GM12878 (cell line): ENCODE measurements at regions not wholly inside any gene's neighbourhood (a gene's known extent, or its start where the extent isn't known, plus 50 kb on each side); places are given as distances from the start of the nearest gene placed in this dataset.
"Not testable (repeated sequence)": the region's sequence is repeated elsewhere in the genome, so short reads cannot be mapped to it uniquely, and the experiment has no call there.

Source experiments
- ATAC-seq: fragments of 200-7000 bp; cut with Tn5 transposase; 3 replicates; pipeline ENCODE4 v1.9.1; 2020; ENCODE audit warnings: mild to moderate bottlenecking, moderate library complexity
- BruUV-seq: library from RNA; stranded (reverse); fragments of 400-500 nt; replicated peaks from 2 replicates; lab custom pipeline; 2021; lab: Mats Ljungman, UMichigan
- CTCF ChIA-PET: fragments of 300-600 bp; sonication (Branson Sonifier 250); formaldehyde crosslinking; extraction: SDS; loops from one replicate; lab custom pipeline; 2021; ENCODE audit warnings: inconsistent platforms; lab: Yijun Ruan, JAX
- POLR2A ChIA-PET: fragments of 350-600 bp; formaldehyde crosslinking; extraction: SDS; loops from one replicate; lab custom pipeline; 2021; ENCODE audit warnings: inconsistent platforms; lab: Charles Lee
- RAD21 ChIA-PET: fragments of 300-600 bp; sonication (Branson Sonifier 250); formaldehyde crosslinking; loops from one replicate; lab custom pipeline; 2023; ENCODE audit warnings: antibody characterized with exemption; ENCODE audit not compliant: unreplicated experiment; lab: Charles Lee
- SMC1A ChIA-PET: fragments of 300-600 bp; sonication (Branson Sonifier 250); formaldehyde crosslinking; loops from one replicate; lab custom pipeline; 2023; ENCODE audit not compliant: unreplicated experiment, uncharacterized antibody; lab: Charles Lee
- DNase-seq: peaks from one replicate; pipeline ENCODE4 v3.0.0-alpha.2; 2011; ENCODE audit warnings: low read depth, low spot score
- FAIRE-seq: peaks from 3 replicates; lab custom pipeline; 2011; peaks lifted over from hg19 to GRCh38; lab: Jason Lieb, UNC
- H2AFZ ChIP-seq: 2 replicates; pipeline ENCODE4 v1.6.0; 2011; ENCODE audit warnings: low read depth, low read length, control low read depth; ENCODE audit not compliant: control insufficient read depth
- H3K27ac ChIP-seq: 2 replicates; pipeline ENCODE4 v1.5.1; 2011; ENCODE audit warnings: control low read depth; ENCODE audit not compliant: control insufficient read depth, insufficient read depth
- H3K27me3 ChIP-seq, 2 experiments: replicated peaks in 1 of 2; 2 replicates each; pipeline versions ENCODE4 v1.6.0 to v1.6.1; 2011; ENCODE audit warnings: low read length in 1 of 2; ENCODE audit not compliant: control insufficient read depth in 2 of 2, insufficient read depth in 2 of 2
- H3K36me3 ChIP-seq, 2 experiments: 2 replicates each; pipeline ENCODE4 v1.5.1; 2011; ENCODE audit warnings: low read length in 1 of 2; ENCODE audit not compliant: control insufficient read depth in 2 of 2, insufficient read depth in 2 of 2
- H3K4me1 ChIP-seq: 2 replicates; pipeline ENCODE4 v1.6.1; 2011; ENCODE audit warnings: mild to moderate bottlenecking, low read length, moderate library complexity, mixed read lengths; ENCODE audit not compliant: control insufficient read depth, insufficient read depth
- H3K4me2 ChIP-seq: 2 replicates; pipeline ENCODE4 v1.6.0; 2011; ENCODE audit warnings: control low read depth; ENCODE audit not compliant: control insufficient read depth, insufficient read depth
- H3K4me3 ChIP-seq: fragments of 200-600 bp; sonication (generic); 2 replicates; pipeline ENCODE4 v1.5.1; 2016
- H3K79me2 ChIP-seq: 2 replicates; pipeline ENCODE4 v1.6.0; 2011; ENCODE audit warnings: low read length; ENCODE audit not compliant: control insufficient read depth, insufficient read depth
- H3K9ac ChIP-seq: 2 replicates; pipeline ENCODE4 v1.8.0; 2011; ENCODE audit warnings: low read length, control low read depth, mixed read lengths; ENCODE audit not compliant: control insufficient read depth, insufficient read depth
- H3K9me3 ChIP-seq: replicated peaks from 3 replicates; pipeline ENCODE4 v1.5.1; 2011; ENCODE audit warnings: mild to moderate bottlenecking, low read length; ENCODE audit not compliant: control insufficient read depth, insufficient read depth
- H4K20me1 ChIP-seq: 2 replicates; pipeline ENCODE4 v1.6.0; 2011; ENCODE audit not compliant: control insufficient read depth, insufficient read depth
- BCL3 ChIP-seq: IDR thresholded peaks from 2 replicates; pipeline ENCODE4 v1.6.1; 2011; ENCODE audit warnings: borderline replicate concordance, low read depth, mild to moderate bottlenecking, moderate library complexity, low read length; ENCODE audit not compliant: insufficient read depth, poor library complexity, severe bottlenecking
- BRCA1 ChIP-seq: IDR thresholded peaks from 2 replicates; pipeline ENCODE4 v1.6.1; 2011; ENCODE audit warnings: low read depth, low read length, improper control_type of control experiment
- FOXK2 ChIP-seq: fragments of 450-650 bp; IDR thresholded peaks from 2 replicates; pipeline ENCODE4 v1.6.1; 2017; ENCODE audit warnings: mild to moderate bottlenecking, moderate library complexity
- IRF5 ChIP-seq: fragments of 450-650 bp; IDR thresholded peaks from 2 replicates; pipeline ENCODE4 v1.6.1; 2017; ENCODE audit warnings: borderline replicate concordance
- KAT2A ChIP-seq: conservative IDR thresholded peaks from 2 replicates; pipeline ENCODE4 v1.6.1; 2011; ENCODE audit warnings: low read depth, low read length; ENCODE audit not compliant: control insufficient read depth
- MXI1 ChIP-seq: fragments of 150-350 bp; IDR thresholded peaks from 2 replicates; pipeline ENCODE4 v1.6.1; 2011; ENCODE audit warnings: low read depth, mild to moderate bottlenecking, inconsistent platforms, low read length, improper control_type of control experiment
- RELA ChIP-seq: fragments of 450-650 bp; IDR thresholded peaks from 2 replicates; pipeline ENCODE4 v1.8.0; 2014; ENCODE audit warnings: borderline replicate concordance; ENCODE audit not compliant: partially characterized antibody
- SMARCA5 ChIP-seq: fragments of 450-650 bp; IDR thresholded peaks from 2 replicates; pipeline ENCODE4 v1.6.1; 2017; ENCODE audit warnings: mild to moderate bottlenecking
- USF1 ChIP-seq: IDR thresholded peaks from 2 replicates; pipeline ENCODE4 v1.6.1; 2011; ENCODE audit warnings: borderline replicate concordance, low read depth, mild to moderate bottlenecking, moderate library complexity, mixed read lengths, low read length; ENCODE audit not compliant: insufficient read depth; ENCODE audit errors: extremely low read length
- ZNF274 ChIP-seq: IDR thresholded peaks from one replicate; pipeline ENCODE4 v1.8.0; 2011; ENCODE audit not compliant: insufficient read length, insufficient read depth
- WGBS: methylation state at CpG from one replicate; pipeline ENCODE4 v1.1.6; 2016; ENCODE audit warnings: low lambda C conversion rate; ENCODE audit not compliant: insufficient replicate concordance, insufficient coverage; ENCODE audit errors: missing lambda C conversion rate; 5-methylcytosine and 5-hydroxymethylcytosine counted together
- in situ Hi-C: fragments of 300-500 bp; cut with MboI; formaldehyde crosslinking; loops from 9 replicates; pipeline ENCODE4 v1.14.3; 2018; ENCODE audit warnings: mixed read lengths
- intact Hi-C: fragments of 100-400 bp; cut with micrococcal nuclease; formaldehyde crosslinking; loops from one replicate; pipeline ENCODE4 v1.14.2; 2022; ENCODE audit not compliant: unreplicated experiment

GRCh38 chr1:203996126-203996525 is 76.8 kb upstream of the SOX13 start:
- no peaks in the 10 kb centered on the region for H3K27me3 ChIP-seq
- in situ Hi-C loops, result no loop called here
- no peak overlapping the region for H3K4me3 ChIP-seq
- no peak overlapping the region for H3K27ac ChIP-seq
- BruUV-seq, result no TSS peak
- no peak overlapping the region for H2AFZ ChIP-seq
- H3K79me2 ChIP-seq, result no peaks in the 10 kb centered on the region
- H3K9me3 ChIP-seq, result no peaks in the 10 kb centered on the region
- H3K36me3 ChIP-seq, result no peaks in the 10 kb centered on the region
- POLR2A ChIA-PET, result no interaction called here
- H4K20me1 ChIP-seq, result no peaks in the 10 kb centered on the region
- DNase-seq (no peak), ATAC-seq (no peak)
- RAD21 ChIA-PET, result no interaction called here
- SMC1A ChIA-PET, result interaction anchor here (0.7 kb wide), 1 partner anchor 34 kb away, joined by 3 read pairs; no protein-coding TSS in a partner anchor
- CTCF ChIA-PET, result interaction anchor here (0.9 kb wide), 1 partner anchor 66 kb away, joined by 3 read pairs; no protein-coding TSS in a partner anchor
- no peak overlapping the region for H3K4me2 ChIP-seq
- 19% methylated on average over 4 of the region's 4 CpGs for WGBS
- intact Hi-C loops, result no loop called here
- no peaks in the 10 kb centered on the region for H3K4me1 ChIP-seq
- TF ChIP-seq RELA (no peak), SMARCA5 (no peak), BCL3 (no peak), KAT2A (no peak), MXI1 (no peak), IRF5 (no peak), BRCA1 (no peak), USF1 (no peak), ZNF274 (no peak), FOXK2 (no peak)
- TF ChIP-seq, all 136 proteins: peak for 0
- FAIRE-seq, result no peak
- H3K9ac ChIP-seq, result no peak overlapping the region

- RAD21 ChIA-PET, H3K27ac ChIP-seq, DNase-seq, intact Hi-C loops, BruUV-seq, H3K27me3 ChIP-seq, H4K20me1 ChIP-seq, H3K36me3 ChIP-seq, FAIRE-seq, SMC1A ChIA-PET, H3K9ac ChIP-seq, H2AFZ ChIP-seq, POLR2A ChIA-PET, H3K4me3 ChIP-seq, H3K79me2 ChIP-seq, ATAC-seq, in situ Hi-C loops, H3K4me2 ChIP-seq, H3K9me3 ChIP-seq, H3K4me1 ChIP-seq: not testable (repeated sequence)
- WGBS, result 52% methylated on average over 5 of the region's 5 CpGs
- CTCF ChIA-PET, result interaction anchor here (0.9 kb wide), 1 partner anchor 24 kb away, joined by 3 read pairs; no protein-coding TSS in a partner anchor
Observed at GRCh38 chr1:203998571-203998970, 74.3 kb upstream of the SOX13 start.
